Stimulated activated CD8-positive, alpha-beta memory T cell treated with anti-CD3 and anti-CD28 coated beads, Interleukin-12 subunit alpha, Interleukin-12 subunit beta, amount 100 ng/mL, for 24 hours (primary cell): ENCODE measurements at regions not wholly inside any gene's neighbourhood (a gene's known extent, or its start where the extent isn't known, plus 50 kb on each side); places are given as distances from the start of the nearest gene placed in this dataset.

Experiments used
- DNase-seq: peaks from one replicate; pipeline ENCODE4 v3.0.0-alpha.2; 2020; ENCODE audit errors: extremely low read depth

GRCh38 chr2:6417050-6417449 is 448.7 kb downstream of the CMPK2 start:
- no peak for DNase-seq

- DNase-seq = no peak
Observed at GRCh38 chr2:6418291-6418690, 447.4 kb downstream of the CMPK2 start.

DNA sequence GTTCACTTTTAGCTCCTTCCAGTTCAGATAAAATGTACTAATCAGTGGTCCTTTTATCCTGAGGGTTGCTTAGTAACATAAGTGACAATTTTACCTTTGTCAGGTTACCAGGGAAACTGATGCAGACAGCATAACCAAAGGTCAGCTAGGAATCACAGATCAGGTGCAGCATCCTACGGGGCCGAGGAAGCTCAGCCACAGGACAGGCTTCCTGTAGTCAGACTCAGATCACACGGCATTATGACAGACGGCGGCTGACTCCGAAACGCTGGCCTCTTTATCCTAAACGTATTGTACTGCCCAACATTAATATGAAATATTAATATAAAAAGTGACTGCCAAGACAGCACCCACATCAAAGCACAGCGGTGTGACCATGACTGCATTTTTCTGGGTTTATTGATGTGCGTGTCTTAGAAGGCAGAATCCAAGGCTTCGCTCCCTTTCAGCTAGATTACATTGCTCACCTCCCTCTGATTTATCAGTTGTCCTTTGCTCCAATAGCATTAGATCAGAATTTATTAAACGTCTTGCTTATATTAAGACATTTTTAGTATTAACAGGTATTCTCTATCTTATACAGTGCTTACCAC is 444.5 kb downstream of the CMPK2 start:
- DNase-seq = no peak

- DNase-seq = no peak
Observed at GRCh38 chr2:6421888-6422287, 443.8 kb downstream of the CMPK2 start.

- no peak for DNase-seq
Observed at GRCh38 chr2:6423157-6423556, 442.6 kb downstream of the CMPK2 start.

GRCh38 chr2:6423944-6424343 is 441.8 kb downstream of the CMPK2 start:
- DNase-seq = no peak

DNA sequence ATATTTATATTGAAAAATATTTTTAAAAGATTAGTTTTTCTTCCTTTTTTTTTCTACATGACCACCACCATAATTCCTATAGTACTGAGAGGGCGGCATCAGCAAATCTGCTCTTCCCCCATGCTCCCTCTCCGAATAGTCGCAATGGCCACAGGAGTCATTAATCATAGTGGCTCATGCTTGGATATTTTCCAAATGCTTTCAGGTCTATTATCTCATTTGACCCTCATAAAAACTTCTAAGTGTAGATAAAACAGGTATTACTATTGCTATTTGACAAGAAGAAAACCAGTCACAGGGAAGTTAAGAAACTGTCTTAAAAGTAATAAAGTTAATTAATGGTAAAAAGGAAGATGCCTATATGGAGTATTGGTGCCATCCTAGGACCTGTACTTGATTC is 440.7 kb downstream of the CMPK2 start:
- DNase-seq = no peak

GRCh38 chr2:6429210-6429986 is 436.3 kb downstream of the CMPK2 start:
- no peak for DNase-seq

GRCh38 chr2:6434438-6434837 is 431.3 kb downstream of the CMPK2 start:
- DNase-seq = no peak

GRCh38 chr2:6441800-6442199 is 423.9 kb downstream of the CMPK2 start:
- DNase-seq = no peak

DNA sequence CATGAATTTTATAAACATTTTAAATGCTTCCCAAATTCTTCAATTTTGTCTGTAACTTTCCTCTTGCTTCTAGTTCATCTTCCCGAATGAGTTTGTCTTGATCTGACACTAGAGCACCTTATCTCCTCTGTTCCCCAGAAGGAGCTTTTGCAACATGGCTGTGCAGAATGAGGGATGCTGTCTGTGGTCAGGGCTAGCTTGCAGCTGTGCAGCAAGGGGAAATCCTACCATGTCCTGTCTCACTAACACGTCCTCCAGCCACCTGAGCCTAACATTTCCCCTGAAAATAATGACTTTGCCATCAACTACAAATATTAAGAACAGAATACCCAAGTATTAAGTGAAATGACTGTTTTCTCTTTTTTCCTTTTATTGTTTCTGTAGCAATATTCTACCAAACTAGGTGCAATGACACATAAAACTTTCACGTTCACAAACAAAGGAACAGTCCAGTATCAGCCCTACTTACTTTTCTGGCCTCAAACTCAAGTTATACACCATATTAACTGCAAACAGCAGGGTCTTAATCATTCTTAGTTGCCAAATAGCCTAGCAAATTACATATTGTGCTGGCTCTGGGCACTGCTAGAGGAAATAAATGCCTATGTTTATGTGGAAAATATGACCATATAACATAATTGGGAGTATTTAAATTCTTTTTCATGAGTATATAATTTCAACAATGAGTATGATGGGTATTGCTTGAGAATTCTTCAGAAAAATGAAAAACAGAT is 423.3 kb downstream of the CMPK2 start:
- no peak for DNase-seq

DNA sequence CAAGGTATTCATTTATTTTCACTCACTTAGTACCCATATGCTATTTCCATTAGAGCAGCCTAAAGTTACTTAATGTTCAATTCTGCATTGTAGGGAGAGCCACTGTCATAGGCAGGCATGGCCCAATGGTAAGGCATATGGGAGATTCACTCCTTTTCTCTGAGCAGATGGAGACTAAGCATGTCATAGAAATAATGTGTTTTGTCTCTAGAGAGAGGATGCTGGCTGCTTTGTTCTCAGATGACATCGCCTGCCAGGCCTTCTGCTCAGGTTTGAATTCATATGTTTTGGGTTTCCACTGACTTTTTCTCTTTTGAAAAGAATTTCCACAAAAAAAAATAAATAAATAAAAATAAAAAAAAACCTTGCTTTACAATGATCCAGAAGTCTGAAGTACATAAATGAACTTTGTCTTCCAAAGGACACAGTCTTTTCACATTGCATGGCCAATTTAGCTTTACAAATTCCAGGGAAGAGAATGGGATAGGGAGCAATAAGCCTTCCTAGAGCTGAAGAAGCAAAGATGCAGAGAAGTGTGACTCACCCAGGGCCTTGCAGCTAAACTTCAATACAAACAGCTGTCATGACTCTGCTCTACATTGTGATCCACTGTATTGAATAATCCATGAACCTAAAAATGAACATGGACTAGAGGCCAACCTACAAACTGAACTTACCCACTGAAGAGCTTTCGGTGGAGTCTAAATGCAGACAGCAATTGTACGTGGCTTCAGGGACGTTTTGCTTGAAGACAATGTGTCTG is 422.5 kb downstream of the CMPK2 start:
- DNase-seq = no peak

DNA sequence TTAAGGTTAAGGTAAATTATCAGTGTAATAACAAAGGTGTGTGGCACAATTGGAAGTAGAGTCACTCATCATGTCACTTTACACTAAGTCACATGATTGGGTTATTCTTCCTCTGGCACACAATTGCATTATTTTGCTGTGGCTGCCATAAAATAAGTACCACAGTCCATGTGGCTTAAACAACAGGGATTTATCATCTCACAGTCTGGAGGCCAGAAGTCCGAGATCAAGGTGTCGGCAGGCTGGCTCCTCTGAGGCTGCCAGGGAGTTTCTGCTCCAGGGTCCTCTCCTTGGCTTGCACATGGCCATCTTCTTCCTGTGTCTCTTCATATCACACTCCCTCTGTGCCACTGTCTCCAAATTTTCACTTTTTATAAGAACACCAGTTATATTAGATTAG is 421.2 kb downstream of the CMPK2 start:
- no peak for DNase-seq

GRCh38 chr2:6445156-6445555 is 420.6 kb downstream of the CMPK2 start:
- no peak for DNase-seq

DNA sequence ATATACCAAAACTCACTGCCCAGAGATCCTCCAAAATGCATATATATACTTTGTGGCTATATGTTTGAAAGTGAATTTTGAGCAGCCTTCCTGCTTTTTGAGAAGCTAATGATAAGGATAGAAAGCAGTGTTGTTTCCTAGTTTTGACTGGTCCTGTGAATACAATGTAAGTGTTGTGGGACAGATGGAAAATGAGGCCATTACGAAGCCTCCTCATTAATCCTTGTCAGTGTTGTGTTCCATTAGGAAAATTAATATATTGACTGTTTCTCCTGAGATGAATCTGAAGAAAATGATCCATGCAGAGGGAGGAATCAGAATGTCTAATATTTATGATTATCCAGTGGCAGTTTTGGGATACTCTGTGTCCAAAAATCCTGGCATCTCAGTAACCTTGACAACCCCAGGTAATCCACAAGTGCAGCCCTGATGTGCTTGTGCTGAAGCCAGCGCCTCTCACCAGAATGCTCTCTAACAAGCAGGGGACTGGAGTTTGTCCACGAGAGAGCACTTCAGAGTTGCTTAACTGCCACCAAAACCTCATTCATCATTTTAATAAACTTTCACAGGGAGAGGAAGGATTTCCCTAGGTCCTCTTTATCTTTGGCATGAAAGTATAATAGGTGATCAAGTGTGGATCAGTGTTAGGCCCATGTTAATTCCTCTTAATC is 418.6 kb downstream of the CMPK2 start:
- DNase-seq = no peak

GRCh38 chr2:6448893-6449292 is 416.8 kb downstream of the CMPK2 start:
- DNase-seq = no peak

DNA sequence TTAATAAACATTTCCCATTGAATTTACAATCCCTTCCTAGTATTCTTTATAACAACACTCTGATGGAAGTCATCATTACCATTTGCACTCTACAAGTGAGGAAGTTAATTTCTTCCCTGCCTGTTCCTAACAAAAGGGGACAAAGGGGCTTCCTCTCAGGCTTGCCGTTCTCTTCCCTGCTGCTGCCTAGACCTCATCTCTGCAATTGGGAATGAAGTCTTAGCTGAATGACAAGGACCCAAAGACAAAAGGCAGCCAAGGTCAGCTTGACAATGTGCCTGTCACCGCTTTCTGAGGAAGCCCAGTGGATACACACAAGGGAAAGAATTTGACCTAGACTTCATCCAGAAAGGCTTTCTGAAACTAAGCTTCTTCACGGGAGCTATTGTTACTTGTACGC is 416.4 kb downstream of the CMPK2 start:
- no peak for DNase-seq

- DNase-seq = no peak
Observed at GRCh38 chr2:6452702-6453481, 412.8 kb downstream of the CMPK2 start.

DNA sequence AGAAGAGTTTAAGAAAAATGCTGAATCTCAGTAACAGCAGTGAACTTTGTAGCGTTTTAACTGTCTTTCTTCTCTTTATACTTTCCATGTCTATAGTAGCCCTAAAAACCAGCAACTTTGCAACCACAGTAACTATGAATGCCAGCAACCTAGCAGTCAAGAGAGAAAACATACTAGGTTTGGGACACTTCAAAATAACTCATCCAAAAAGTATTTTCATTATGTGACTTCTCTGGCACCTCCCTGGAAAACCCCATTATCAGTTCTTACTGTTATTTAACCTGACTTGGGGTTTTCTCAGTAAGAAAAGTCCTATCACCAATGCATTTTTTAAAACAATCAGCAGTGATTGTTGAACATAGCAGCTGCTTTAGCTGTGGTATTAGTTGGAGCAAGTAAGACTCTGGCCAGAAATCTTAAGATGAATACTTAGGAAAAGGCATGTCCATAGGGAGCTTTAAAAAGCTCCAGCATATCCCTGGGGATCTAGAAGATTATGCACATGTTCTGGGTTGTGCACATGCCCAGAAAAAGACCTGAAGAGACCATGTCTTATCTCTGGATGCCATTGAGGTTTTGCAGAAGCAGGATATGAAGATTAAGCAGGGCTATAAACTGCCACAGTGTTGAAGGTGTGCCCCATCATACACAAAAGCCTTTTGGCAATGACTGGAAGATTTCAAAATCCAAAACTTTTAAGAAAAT is 411.3 kb downstream of the CMPK2 start:
- no peak for DNase-seq

GRCh38 chr2:6459138-6459537 is 406.6 kb downstream of the CMPK2 start:
- DNase-seq = no peak
